NCI-H2107 treated with DMSO at 0.1 percent for 48 hours (cell line): ENCODE measurements at regions not wholly inside any gene's neighbourhood (a gene's known extent, or its start where the extent isn't known, plus 50 kb on each side); places are given as distances from the start of the nearest gene placed in this dataset.

Experiments
- DNase-seq: peaks from one replicate; lab custom pipeline; 2025; ENCODE audit not compliant: unreplicated experiment; lab: John Stamatoyannopoulos, UW

DNA sequence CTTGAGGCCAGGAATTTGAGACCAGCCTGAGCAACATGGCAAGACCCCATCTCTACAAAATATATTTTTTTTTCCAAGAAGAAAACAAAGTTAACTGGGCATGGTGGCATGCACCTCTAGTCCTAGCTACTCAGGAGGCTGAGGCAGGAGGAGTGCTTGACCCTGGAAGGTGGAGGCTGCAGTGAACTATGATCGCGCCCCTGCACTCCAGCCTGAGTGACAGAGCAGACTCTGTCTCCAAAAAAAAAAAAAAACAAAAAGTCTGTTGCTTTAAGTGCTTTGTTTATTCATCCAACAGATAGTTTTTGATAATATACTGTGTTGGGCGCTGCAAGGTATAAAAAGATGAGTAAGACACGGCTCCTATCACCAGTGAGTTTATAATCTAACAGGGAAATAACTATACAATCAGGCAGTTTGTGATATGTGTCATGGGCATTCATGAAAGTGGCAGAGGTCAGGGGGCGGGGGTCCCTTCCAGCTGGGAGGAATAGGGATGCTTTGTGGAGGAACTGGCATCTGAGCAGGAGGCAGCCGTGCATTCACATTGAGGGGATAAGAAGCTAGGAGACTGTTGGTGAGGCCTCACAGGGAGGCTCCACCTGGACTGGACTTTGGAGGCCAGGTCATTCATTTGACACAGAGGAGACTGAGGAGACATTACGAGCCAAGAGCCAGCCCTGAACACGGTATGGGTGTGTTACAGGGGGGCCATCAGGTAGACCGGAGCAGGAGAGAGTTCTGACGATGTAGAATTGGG, 67.3 kb upstream of the ERRFI1 start:
- DNase-seq = no peak

DNA sequence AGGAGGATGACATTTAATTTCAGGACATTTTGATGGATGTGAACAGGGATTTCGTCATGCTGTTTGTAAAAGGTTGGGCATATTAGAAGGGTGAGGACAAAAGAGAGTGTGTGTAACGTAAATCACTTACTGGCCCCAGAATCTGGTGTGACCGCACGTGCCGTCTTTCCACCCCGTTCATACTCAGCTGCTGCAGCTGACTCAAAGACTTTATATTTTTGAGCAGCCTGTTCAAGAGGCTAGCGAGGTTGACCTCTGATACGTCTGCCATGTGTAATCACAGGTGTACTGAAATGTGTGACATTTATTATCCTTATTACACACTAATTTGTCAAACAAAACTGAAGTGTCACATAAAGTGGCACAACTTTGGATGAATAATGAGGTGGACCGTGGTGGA, 66.5 kb upstream of the ERRFI1 start:
- no peak for DNase-seq

DNA sequence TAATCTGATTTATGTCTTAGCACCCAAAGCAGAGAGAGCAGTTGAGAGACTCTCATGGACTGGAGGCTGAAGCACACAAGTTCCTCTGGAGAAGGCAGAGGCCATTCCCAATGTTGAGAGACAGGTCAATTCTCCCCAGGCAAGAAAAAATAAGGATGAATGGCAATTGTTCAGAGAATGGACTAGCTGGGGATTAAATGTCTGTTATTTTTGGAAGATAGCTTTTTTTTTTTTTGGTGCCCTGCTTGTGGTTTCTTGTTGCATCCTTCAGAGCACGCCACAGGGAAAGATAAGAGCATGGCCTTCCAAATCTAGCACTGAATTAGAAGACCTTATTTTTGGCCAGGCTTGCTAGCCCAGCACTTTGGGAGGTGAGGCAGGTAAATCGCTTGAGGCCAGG, 65.6 kb upstream of the ERRFI1 start:
- DNase-seq = no peak

DNA sequence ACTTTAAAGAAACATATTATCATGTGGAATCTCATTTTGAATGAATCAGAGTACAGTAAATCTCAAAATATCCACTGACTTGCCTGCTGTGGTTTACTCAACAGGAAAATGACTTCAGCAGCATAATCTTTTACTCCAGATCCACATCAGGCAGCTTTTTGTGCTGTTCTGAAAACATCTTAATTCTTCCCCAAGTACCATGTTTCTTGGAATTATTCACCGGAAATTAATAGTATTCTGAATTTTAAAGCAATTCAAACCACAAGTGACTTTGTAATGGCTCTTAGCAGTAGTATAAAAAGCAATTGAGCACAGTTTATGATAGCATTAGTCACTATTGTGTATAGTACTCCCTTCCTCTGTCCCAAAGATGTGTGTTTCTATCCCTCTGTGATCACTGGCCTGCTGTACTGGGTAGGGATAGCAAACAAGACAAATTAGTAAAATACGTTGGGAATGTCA, 64.2 kb upstream of the ERRFI1 start:
- no peak for DNase-seq

DNA sequence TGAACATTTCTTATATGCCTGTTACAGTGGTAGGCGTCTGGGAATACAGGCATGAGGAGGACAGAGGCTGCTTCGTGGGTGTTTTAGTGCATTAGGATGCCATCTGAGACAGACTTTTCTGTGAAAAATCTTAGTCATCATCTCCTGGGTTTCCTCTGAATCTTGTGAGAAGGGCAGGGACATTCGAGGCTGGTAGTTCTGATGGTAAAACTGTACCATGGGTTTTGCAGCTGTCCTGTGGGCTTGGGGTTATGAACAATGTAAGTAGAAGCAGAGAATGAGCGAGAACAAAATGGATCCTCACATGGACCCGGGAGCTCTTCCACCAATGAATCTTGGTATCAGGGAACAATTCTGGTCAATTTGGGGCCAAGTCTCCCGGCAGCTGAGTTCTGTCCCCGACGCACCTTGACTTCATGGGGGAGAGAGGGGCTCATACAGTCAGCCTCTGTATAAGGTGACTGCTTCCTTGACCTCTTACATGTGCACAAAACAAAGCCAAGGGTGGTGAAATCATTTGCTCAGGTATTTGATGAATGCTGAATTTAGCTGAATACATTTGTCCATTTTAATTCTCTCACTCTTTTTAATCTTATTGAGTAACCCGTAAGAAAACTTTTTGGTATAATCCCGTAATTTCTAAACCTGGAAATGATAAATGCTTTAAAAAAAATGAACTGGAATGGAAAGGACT, 63.6 kb upstream of the ERRFI1 start:
- DNase-seq = no peak

DNA sequence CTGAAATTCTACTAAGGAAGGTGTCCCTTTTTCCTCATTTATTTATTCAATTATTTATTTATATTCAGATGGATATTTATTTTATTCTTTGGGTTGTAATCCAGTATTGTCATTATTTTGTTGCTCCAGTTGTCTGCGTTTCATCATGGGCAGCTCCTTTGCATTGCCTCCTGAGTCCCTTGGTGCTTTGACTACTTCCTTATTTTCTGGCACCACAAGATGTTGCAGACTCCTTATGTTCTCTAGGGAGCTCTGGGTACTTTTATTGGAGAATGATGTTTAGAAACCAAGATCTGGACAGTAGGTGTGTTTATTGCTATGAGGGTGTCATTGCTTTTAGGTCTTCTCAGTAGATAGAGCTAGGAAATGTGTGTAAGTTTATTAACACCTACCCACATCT, 59.9 kb upstream of the ERRFI1 start:
- DNase-seq = no peak

DNA sequence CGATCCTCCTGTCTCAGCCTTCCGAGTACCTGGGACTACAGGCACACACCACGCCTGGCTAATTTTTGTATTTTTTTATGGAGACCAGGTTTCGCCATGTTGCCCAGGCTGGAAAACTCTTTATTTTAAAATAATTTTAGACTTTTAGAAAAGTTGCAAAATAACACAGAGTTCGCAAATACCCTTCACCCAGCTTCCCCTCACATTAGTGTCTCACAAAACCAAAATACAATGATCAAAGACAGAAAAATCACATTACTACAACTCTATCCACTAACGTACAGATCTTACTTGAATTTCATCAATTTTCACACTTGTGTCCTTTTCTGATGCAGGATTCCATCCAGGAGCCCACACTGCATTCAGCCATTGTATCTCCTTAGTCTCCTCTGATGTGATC, 58.8 kb upstream of the ERRFI1 start:
- no peak for DNase-seq

DNA sequence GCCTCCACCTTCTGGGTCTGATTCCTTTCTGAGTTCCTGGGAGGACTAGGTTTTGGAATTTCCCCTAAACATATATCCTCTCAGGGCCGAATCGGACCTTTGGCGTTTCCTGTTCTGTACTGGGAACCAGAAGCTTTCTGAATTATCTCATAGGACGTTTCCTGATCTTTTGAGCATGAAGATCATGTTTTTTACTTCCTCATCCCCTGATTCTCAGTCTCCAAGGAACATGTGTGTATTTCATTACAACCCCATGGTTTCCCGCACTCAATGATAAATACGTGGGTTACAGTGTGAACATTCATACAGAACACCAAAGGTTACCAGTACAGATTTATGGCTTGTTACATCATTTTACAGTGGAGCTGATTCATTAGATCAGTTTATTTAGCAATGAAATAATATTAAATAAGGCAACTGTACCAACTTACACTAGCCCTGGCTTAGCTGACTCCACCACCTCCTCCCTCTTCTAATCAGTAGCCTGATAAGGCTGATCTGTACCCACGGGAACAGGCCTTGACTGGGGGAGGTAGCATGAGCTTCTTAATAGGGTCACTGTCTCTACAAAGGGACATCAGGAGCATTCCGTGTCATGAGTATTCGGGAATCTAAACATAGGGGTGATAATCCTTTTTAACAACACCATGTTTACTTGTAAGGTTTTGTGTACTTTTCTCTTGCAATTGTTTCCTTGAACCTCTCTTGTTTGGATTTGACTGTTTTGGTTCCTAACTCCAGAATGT, 57.8 kb upstream of the ERRFI1 start:
- no peak for DNase-seq

DNA sequence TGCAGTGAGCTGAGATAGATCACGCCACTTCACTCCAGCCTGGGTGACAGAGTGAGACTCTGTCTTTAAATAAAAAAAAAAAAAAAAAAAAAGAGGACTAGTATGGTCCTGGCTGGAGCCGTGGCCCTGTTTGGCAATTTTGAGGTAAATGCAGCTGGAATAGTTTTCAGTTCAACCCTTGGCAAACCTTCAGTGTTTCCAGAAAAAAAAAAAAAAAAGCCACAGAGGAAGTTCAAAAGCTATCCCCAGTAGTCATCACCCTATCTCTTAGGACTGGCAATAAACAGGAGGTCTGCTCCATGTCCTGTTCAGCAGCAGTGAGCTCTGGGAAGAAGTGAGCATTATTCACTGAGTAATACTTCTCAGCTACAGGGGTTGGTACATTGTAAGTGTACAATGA, 56.8 kb upstream of the ERRFI1 start:
- DNase-seq = no peak

DNA sequence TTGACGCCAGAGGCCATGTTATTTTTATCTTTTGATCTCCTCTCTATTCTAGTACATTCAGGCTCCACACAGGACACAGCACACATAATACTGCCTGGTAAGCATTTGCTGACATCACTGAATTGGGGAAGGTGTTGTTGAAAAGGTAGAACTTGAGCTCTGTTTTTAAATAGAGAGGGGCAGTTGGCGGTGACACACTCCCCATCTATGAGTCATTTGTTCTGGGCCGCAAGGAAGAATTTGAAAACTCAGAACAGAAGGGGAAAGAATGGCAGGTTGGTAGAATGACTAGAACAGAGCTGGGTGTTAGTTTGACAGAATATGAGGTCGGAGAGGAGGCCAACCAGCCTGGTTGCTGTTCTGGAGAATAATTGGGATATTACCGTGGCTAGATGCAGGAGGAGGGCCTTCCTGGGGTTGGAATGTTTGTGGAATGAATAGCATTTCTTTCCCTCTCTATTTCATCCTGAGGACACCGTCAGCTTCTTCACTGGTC, 52.1 kb upstream of the ERRFI1 start:
- no peak for DNase-seq

DNA sequence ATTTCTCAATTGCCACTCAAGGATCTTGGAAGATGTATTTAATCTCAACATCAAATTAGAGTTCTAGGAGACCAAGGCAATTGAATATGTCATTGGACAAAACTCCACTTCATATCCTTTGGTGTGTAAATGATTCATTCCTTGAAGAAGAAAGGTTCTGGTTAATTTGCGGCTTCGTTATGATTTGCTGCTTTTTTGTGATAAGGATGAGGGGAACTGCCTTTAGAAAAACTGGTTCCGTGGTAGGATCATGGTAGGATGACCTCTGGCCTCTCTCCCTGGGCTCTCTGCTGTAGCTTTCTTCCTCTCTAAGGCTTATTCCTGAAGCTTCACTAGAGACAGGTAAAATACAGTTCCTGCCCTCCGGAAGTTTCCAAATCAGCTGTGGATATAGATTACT, 51.5 kb upstream of the ERRFI1 start:
- no peak for DNase-seq

DNA sequence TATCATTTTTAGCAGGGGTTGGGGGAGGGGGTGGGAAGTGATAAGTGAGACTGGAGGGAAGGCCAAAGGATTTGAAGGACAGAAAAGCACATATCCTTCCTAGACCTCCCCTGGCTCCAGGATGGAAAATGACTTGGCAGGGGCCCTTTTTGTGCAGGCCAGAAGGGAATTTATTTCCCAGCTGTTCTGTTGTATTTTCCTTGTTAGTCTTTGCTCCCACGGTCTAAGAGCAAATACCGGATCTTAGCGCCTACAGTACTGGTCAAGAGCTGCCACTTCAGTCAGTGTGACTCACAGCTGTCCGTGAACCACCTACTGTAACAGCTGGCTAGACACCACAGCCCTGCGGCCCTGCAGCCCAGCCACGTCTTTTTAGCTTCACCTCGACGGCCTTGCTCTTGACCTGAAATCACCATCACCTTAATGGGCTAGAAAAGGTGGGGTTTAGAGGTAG, 51.0 kb upstream of the ERRFI1 start:
- DNase-seq = no peak

DNA sequence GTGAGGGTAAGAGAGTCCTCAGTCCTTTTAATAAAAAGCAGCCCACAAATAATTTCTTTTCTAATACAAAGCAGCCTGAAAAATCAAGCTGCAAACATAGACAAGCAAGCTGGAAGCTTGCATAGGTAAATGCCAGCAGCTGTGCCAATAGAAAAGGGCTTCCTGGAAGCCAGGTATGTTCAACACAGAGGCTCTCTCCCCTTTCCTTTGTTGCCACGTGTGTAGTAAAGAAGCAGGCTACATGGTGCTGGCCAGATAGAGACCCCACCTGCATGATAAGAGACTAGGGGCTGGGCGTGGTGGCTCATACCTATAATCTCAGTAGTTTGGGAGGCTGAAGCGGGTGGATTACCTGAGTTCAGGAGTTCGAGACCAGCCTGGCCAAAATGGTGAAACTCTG, 50.1 kb upstream of the ERRFI1 start:
- no peak for DNase-seq
